Natural killer cell (primary cell): ENCODE measurements at regions not wholly inside any gene's neighbourhood (a gene's known extent, or its start where the extent isn't known, plus 50 kb on each side); places are given as distances from the start of the nearest gene placed in this dataset.

Experiments
- ATAC-seq, 3 donors: fragments of 150-1000 bp in 2 of 3; fragments of 200-7000 bp in 1 of 3; cut with Tn5 transposase; 1 replicate in 1 of 3; 2 replicates in 2 of 3; pipeline ENCODE4 v1.10.0; 2021; ENCODE audit warnings: mild to moderate bottlenecking in 2 of 3, moderate library complexity in 2 of 3
- DNase-seq, 2 donors: peaks; one replicate each; pipeline versions ENCODE4 v3.0.0 to v3.0.0-alpha.2; 2013 to 2021; ENCODE audit warnings: mixed read lengths in 1 of 2
- H3K27ac ChIP-seq: one replicate; pipeline ENCODE4 v1.5.1; 2013; ENCODE audit warnings: mild to moderate bottlenecking, low read length
- H3K27me3 ChIP-seq: one replicate; pipeline ENCODE4 v1.6.1; 2013; ENCODE audit warnings: low read length; ENCODE audit not compliant: control insufficient read depth, insufficient read depth
- H3K36me3 ChIP-seq: one replicate; pipeline ENCODE4 v1.6.1; 2013; ENCODE audit warnings: low read length; ENCODE audit not compliant: control insufficient read depth, insufficient read depth
- H3K4me1 ChIP-seq: one replicate; pipeline ENCODE4 v1.6.1; 2013; ENCODE audit warnings: low read length; ENCODE audit not compliant: control insufficient read depth, insufficient read depth
- H3K4me3 ChIP-seq: one replicate; pipeline ENCODE4 v1.5.1; 2013; ENCODE audit warnings: low read length
- H3K9me3 ChIP-seq: one replicate; pipeline ENCODE4 v1.6.1; 2013; ENCODE audit warnings: low read length; ENCODE audit not compliant: control insufficient read depth, insufficient read depth
- H3K27ac Mint-ChIP-seq, 2 donors: one replicate each; pipeline ENCODE4 v1.8.0; 2022; ENCODE audit warnings: mild to moderate bottlenecking in 2 of 2, mixed read lengths in 2 of 2, moderate library complexity in 1 of 2
- H3K27me3 Mint-ChIP-seq, 2 donors: one replicate each; pipeline ENCODE4 v1.8.0; 2022; ENCODE audit warnings: low read depth in 2 of 2, mixed read lengths in 2 of 2
- H3K36me3 Mint-ChIP-seq: one replicate; pipeline ENCODE4 v1.8.0; 2022; ENCODE audit warnings: mixed read lengths
- H3K4me1 Mint-ChIP-seq, 2 donors: one replicate each; pipeline ENCODE4 v1.8.0; 2022; ENCODE audit warnings: mixed read lengths in 2 of 2
- H3K4me3 Mint-ChIP-seq: one replicate; pipeline ENCODE4 v1.8.0; 2022; ENCODE audit warnings: mild to moderate bottlenecking, moderate library complexity, mixed read lengths
- H3K9me3 Mint-ChIP-seq, 2 donors: one replicate each; pipeline ENCODE4 v1.8.0; 2022; ENCODE audit warnings: mixed read lengths in 2 of 2
- CTCF ChIP-seq: fragments of 200-600 bp; IDR thresholded peaks from one replicate; pipeline ENCODE4 v1.8.0; 2022; ENCODE audit warnings: antibody characterized with exemption
- WGBS: methylation state at CpG from one replicate; pipeline ENCODE4 v1.1.7; 2013; ENCODE audit warnings: missing lambda C conversion rate; ENCODE audit not compliant: insufficient coverage; 5-methylcytosine and 5-hydroxymethylcytosine counted together
- intact Hi-C: fragments of 100-400 bp; cut with micrococcal nuclease; formaldehyde crosslinking; loops from one replicate; pipeline ENCODE4 v1.14.2; 2022

- DNase-seq = peak in 1 of 2 donors; percentile 4
Observed at GRCh38 chr22:20656516-20656901, 117.4 kb upstream of the SERPIND1 start.

GRCh38 chr22:20656902-20657836, 116.7 kb upstream of the SERPIND1 start:
- no peak overlapping the region for H3K27ac Mint-ChIP-seq

More at GRCh38 chr22:20656516-20656901, 117.4 kb upstream of the SERPIND1 start:
- H3K4me3 ChIP-seq = no peak overlapping the region
- no peaks in the 10 kb centered on the region for H3K9me3 ChIP-seq
- no peaks in the 10 kb centered on the region for H3K36me3 Mint-ChIP-seq
- TF ChIP-seq CTCF = no peak
- H3K27ac Mint-ChIP-seq = no peak overlapping the region
- 95% methylated on average over 12 of the region's 12 CpGs for WGBS
- H3K36me3 ChIP-seq = no peaks in the 10 kb centered on the region
- no peaks in the 10 kb centered on the region for H3K9me3 Mint-ChIP-seq
- ATAC-seq = no peak
- peaks cover 0 to 8% of the 10 kb centered on the region in 2 donors for H3K4me1 Mint-ChIP-seq
- H3K4me1 ChIP-seq = no peaks in the 10 kb centered on the region
- peaks cover 2% of the 10 kb centered on the region for H3K27me3 ChIP-seq
- H3K27me3 Mint-ChIP-seq = peaks cover 16 to 47% of the 10 kb centered on the region in 2 donors
- intact Hi-C loops = no loop called here
- no peak overlapping the region for H3K27ac ChIP-seq
- H3K4me3 Mint-ChIP-seq = no peak overlapping the region

More at GRCh38 chr22:20656902-20657836, 116.7 kb upstream of the SERPIND1 start:
- no peak for TF ChIP-seq CTCF
- intact Hi-C loops = no loop called here
- Mint-ChIP-seq H3K9me3 (no peaks in the 10 kb centered on the region), H3K36me3 (no peaks in the 10 kb centered on the region), H3K4me3 (no peak overlapping the region), H3K4me1 (peaks cover 0 to 8% of the 10 kb centered on the region in 2 donors), H3K27me3 (peaks cover 17 to 51% of the 10 kb centered on the region in 2 donors)
- 71% methylated on average over 17 of the region's 17 CpGs for WGBS
- no peak overlapping the region for H3K4me3 ChIP-seq
- H3K4me1 ChIP-seq = no peaks in the 10 kb centered on the region
- peaks cover 2% of the 10 kb centered on the region for H3K27me3 ChIP-seq
- no peak overlapping the region for H3K27ac ChIP-seq
- ATAC-seq (peak in 1 of 3 donors; percentile 37), DNase-seq (no peak)
- H3K9me3 ChIP-seq = no peaks in the 10 kb centered on the region
- no peaks in the 10 kb centered on the region for H3K36me3 ChIP-seq
